Ishikawa (cell line): ENCODE measurements at regions not wholly inside any gene's neighbourhood (a gene's known extent, or its start where the extent isn't known, plus 50 kb on each side); places are given as distances from the start of the nearest gene placed in this dataset.

Experiments used
- CEBPB ChIP-seq: IDR thresholded peaks from 2 replicates; pipeline ENCODE4 v1.6.1; 2012
- CREB1 ChIP-seq: IDR thresholded peaks from 2 replicates; pipeline ENCODE4 v1.6.1; 2012; ENCODE audit warnings: low read depth
- EGR1 ChIP-seq: IDR thresholded peaks from 2 replicates; pipeline ENCODE4 v1.6.1; 2012
- EP300 ChIP-seq: IDR thresholded peaks from 2 replicates; pipeline ENCODE4 v1.6.1; 2012; ENCODE audit warnings: borderline replicate concordance
- FOXM1 ChIP-seq: IDR thresholded peaks from 2 replicates; pipeline ENCODE4 v1.6.1; 2012; ENCODE audit warnings: low read depth, borderline replicate concordance
- MAX ChIP-seq: IDR thresholded peaks from 2 replicates; pipeline ENCODE4 v1.6.1; 2012
- NFIC ChIP-seq: IDR thresholded peaks from 2 replicates; pipeline ENCODE4 v1.6.1; 2012
- RAD21 ChIP-seq: IDR thresholded peaks from 2 replicates; pipeline ENCODE4 v1.6.1; 2012; ENCODE audit warnings: low read depth
- REST ChIP-seq: IDR thresholded peaks from 2 replicates; pipeline ENCODE4 v1.6.1; 2012; ENCODE audit warnings: low read depth, mild to moderate bottlenecking
- TAF1 ChIP-seq: IDR thresholded peaks from 2 replicates; pipeline ENCODE4 v1.6.1; 2012; ENCODE audit warnings: low read depth, mild to moderate bottlenecking
- TCF12 ChIP-seq: IDR thresholded peaks from 2 replicates; pipeline ENCODE4 v1.6.1; 2012; ENCODE audit warnings: low read depth
- TEAD4 ChIP-seq: IDR thresholded peaks from 2 replicates; pipeline ENCODE4 v1.6.1; 2012
- USF1 ChIP-seq: IDR thresholded peaks from 2 replicates; pipeline ENCODE4 v1.6.1; 2012
- YY1 ChIP-seq: IDR thresholded peaks from 2 replicates; pipeline ENCODE4 v1.6.1; 2012; ENCODE audit warnings: low read depth
- ZBTB7A ChIP-seq: IDR thresholded peaks from 2 replicates; pipeline ENCODE4 v1.6.1; 2012; ENCODE audit warnings: low read depth

GRCh38 chr13:111458739-111459138, 138.3 kb downstream of the TEX29 start:
- TF ChIP-seq REST = no peak
- TF ChIP-seq CREB1 = no peak
- no peak for TF ChIP-seq RAD21
- TF ChIP-seq FOXM1 = no peak
- TF ChIP-seq TAF1 = no peak
- TF ChIP-seq USF1 = no peak
- no peak for TF ChIP-seq EGR1
- no peak for TF ChIP-seq EP300
- TF ChIP-seq TCF12 = no peak
- no peak for TF ChIP-seq TEAD4
- no peak for TF ChIP-seq YY1

- TF ChIP-seq ZBTB7A (no peak), TAF1 (no peak), REST (no peak), EGR1 (no peak), FOXM1 (no peak), TCF12 (no peak), CREB1 (no peak), NFIC (no peak), YY1 (no peak), TEAD4 (no peak), RAD21 (no peak), CEBPB (no peak), USF1 (no peak), EP300 (no peak), MAX (no peak)
Observed at GRCh38 chr13:111459803-111460547, 139.5 kb downstream of the TEX29 start.

GRCh38 chr13:111460548-111461444, 140.4 kb downstream of the TEX29 start:
- TF ChIP-seq TAF1 (no peak), MAX (no peak), CREB1 (no peak), RAD21 (peak; percentile 38; the same call in 1 of the 2 replicates)

- TF ChIP-seq EP300 (no peak), YY1 (no peak), CEBPB (no peak), ZBTB7A (no peak), CREB1 (no peak), TEAD4 (no peak), TAF1 (no peak), FOXM1 (no peak), MAX (no peak)
Observed at GRCh38 chr13:111461445-111462149, 141.2 kb downstream of the TEX29 start.
